SKM-1 (cell line): ENCODE measurements at regions not wholly inside any gene's neighbourhood (a gene's known extent, or its start where the extent isn't known, plus 50 kb on each side); places are given as distances from the start of the nearest gene placed in this dataset.

Source experiments
- DNase-seq: peaks from one replicate; lab custom pipeline; 2025; ENCODE audit not compliant: unreplicated experiment; lab: John Stamatoyannopoulos, UW

DNA sequence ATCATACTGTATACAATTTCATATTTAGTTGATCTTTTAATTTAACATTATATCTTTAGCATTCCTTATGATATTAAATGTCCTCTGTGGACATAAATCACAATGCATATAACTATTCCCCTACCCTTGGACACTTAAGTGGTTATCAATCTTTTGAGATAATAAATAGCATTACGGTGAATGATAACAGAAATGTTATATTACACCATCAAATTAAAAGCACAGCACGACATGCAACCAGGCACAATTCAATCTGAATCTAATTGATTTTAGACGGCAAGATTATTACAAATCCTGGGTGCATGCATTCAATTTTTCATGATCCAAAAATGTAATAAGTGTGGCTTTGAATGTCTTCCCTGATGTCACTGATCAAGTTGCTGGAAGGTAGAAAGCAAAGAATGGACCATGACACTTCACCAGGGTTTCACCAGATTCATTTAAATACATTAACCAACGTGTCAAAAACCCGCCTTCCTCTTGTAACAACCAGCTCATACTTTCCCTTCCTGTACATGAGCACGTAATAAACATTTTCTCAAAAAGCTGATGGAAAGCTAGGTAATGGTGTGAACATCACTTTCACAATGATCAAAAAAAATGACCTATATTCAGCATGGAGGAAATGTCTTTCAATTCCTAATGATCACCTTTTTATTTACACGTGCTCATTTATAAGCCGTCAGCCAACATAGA lies 513.7 kb upstream of the ID2 start:
- no peak for DNase-seq

- DNase-seq = no peak
These were observed 512.9 kb upstream of the ID2 start for GRCh38 chr2:8168876-8169424.

GRCh38 chr2:8169443-8169842 lies 512.4 kb upstream of the ID2 start:
- DNase-seq = no peak

DNA sequence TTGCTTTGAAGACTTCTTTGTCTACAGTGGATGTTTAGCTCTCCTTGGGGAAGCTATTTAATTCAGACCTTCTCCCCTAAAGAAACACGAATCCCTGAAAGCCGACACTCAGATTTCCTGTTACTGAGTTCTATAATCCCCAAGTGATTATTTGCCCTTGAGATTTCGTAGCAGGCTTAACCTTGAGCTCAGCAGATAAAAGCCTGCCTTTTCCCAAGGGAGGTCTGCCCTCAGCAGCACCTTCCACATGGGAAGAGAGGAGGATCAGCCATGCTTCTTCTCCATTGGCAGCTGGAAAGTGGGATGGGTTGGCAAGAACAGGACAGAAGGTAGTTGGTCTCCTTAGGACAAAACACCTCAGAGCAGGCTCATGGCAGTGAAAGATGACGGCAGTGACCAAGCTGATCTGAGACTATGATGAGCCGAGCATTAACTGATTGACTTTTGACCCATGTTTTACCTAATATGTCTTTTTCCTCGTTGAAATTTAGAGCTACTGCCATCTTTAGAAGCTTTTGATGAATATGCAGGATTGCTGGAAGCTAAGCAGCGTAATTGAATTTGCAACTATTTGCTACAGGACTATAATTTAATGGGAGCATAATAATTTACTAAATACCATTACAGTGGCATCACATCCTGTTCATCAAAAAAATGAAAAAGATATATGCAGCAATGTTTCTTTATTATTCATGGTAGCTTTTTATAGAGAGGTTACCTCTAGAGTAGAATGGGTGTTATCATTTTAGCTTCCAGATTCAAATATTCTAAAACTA lies 511.1 kb upstream of the ID2 start:
- no peak for DNase-seq

DNA sequence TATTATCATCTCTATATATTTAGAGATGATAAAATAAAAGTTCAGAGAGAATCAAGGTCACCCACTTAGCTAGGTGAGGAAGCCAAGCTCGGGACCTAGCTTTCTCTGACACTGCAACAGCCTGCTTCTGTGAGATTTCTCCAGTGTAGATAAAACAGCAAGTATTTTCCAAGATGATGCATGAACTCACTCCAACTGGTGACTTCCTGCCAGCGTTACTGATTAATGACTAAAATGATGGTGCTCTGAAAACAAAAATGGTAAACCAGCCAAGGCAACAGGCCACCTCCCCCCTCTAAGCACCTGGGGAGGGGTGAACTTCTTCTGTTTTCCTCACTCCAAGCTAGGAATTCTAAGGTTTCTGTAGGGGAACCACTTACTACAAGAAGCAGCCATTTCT lies 510.2 kb upstream of the ID2 start:
- no peak for DNase-seq

- DNase-seq = no peak
These were observed 509.2 kb upstream of the ID2 start for GRCh38 chr2:8172661-8173060.

DNA sequence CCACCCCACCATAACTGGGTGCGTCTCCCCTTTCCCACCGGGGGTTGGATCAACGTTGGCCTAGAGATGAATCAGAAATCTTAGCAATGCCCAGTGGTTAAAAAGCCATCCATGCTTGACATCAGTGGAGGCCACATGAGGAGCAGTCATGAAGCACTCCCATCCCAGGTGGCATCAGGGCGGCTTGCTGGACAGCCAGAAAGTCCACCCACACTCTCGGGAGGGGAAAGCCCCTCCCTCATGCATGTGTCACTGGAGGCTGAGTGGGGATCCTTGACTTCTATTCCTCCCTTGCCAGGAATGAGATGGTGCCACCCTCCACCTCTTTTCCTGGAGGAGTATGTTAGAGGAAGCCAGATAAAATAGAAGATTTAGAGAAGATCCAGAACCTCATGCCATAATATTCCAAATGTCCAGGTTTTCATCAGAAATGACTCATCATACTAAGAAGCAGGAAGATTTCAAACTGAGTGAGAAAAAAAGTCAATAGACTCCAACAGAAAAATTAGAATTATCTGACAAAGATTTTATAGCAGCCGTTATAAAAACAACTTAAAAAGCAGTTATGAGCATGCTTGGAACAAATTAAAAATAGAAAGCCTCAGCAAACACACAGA lies 507.1 kb upstream of the ID2 start:
- no peak for DNase-seq

DNA sequence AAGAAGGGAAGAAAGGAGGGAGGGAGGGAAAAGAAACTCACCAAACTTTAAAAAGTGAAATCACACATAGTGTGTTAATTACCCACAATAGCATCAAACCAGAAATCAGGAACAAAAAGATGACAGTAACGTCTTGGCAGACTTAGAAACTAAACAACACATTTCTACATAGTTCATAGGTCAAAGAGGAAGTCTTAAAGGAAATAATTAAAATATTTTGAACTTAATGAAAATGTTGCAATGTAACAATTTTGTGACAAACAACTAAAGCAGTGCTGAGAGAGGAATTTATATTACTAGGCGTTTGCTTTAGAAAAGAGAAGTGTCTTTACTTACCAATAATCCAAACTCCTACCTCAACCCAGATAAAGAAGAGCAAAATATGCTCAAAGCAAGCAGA lies 505.0 kb upstream of the ID2 start:
- DNase-seq = no peak

DNA sequence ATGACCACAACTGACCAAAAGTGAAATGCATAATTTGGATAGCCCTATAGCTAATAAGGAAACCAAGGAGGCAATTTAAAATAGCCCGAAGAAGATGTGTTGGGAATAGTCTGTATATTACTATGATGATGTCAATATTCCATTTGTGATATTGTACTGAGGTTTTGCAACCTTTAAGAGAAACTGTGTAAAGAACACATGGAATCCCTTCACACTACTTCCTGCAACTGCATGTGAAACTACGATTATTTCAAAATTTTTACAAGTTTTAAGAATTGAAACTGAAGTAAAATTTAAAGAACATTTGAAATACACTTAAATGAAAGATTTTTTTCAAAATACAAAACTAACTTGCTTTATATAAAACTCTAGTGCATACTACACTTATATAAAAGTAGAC lies 504.3 kb upstream of the ID2 start:
- no peak for DNase-seq

DNA sequence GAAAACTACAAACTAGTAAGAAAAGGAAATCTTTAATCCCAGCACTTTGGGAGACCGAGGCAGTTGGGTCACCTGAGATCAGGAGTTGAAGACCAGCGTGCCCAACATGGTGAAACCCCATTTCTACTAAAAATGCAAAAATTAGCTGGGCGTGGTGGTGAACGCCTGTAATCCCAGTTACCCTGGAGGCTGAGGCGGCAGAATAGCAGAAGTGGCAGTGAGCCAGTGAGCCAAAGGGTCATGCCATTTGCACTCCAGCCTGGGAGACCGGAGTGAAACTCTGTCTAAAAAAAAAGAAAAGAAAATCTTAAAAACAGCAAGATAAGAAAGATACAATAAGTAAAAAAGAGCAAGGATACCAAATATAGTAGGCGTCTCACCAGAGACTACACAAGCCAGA lies 502.9 kb upstream of the ID2 start:
- DNase-seq = no peak

DNA sequence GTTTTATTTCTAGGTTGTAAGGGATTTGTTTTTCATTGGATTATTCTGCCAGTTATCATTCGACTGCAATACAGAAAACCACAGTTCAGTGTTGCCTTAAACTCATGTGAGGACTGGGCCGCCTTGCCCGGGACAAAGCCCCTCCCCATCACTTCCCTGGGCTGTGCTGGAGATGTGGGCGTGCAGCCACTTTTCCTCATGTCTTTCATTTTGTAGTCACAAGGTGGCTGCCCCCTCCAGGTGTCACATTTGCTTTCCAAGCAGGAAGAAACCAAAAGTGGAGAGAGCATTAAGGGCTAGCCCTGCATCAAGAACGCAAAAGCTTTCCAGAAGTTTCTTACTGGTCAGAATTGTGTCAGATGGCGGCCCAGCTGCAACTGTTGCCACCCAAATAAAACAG lies 492.5 kb upstream of the ID2 start:
- DNase-seq = no peak

DNA sequence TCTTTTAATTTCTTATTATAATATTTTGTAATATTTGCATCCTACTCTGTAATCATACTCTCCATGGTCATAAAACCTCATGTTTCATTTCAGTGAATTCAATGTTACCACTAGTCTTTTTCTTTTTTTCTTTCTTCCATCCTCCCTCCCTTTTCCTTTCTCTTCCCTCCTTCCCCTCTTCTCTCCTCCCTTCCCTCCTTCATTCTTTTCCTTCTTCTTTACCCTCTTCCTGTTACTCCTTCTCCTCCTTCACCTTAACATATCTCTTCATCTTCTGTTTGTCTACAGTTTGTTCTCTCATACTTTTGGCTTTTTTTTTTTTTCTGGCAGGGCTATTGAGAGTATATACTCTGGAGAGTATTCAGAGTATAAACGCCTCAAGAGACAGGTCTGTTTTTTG lies 491.6 kb upstream of the ID2 start:
- DNase-seq = no peak

- DNase-seq = no peak
These were observed 490.4 kb upstream of the ID2 start for GRCh38 chr2:8191427-8191826.

GRCh38 chr2:8193146-8193545 lies 488.7 kb upstream of the ID2 start:
- DNase-seq = no peak

DNA sequence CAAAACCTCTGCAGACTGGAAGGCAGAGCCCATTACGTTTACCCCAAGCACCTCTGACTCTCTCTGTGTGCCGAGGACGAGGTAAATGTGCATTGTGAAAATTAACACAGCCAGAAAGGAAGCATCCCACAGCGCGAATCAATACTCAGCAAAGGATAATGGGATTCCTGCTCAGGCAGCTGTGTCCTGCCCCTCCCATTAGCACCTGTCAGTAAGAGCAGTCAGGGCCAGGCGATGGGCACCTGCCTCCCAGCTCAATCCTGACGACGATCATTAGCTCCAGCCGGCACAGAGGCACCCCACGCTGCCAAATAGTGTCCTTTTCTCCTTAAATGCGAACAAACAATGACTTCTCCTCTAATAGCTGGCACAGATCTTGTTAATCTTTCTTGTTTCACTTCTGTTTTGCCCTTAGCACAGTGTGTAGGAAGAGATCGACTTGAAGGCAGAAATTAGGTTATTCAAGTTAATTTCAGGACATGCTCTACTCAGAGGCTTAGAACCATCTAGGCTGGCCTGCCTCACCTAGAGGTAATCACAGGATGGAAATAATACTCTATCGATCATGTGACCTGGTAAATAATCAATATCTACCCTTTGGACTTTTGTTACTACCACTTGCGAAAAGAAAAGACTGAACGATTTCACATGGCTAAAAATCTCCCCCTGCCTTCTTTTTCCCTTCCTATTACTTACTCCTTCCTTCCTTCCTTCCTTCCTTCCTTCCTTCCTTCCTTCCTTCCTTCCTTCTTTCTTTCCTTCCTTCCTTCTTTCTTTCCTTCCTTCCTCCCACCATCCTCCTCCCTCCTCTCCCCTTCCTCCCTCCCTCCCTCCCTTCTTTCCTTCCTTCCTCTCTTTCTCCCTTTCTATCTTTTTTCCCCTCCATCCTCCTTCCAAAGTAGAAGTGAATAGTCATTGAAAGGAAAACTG lies 487.9 kb upstream of the ID2 start:
- no peak for DNase-seq

- no peak for DNase-seq
These were observed 486.1 kb upstream of the ID2 start for GRCh38 chr2:8195784-8196183.

GRCh38 chr2:8196316-8196715 lies 485.5 kb upstream of the ID2 start:
- no peak for DNase-seq

GRCh38 chr2:8197101-8197500 lies 484.8 kb upstream of the ID2 start:
- DNase-seq = no peak

GRCh38 chr2:8197825-8198224 lies 484.0 kb upstream of the ID2 start:
- no peak for DNase-seq

GRCh38 chr2:8198766-8199382 lies 483.0 kb upstream of the ID2 start:
- DNase-seq = peak; percentile 25

DNA sequence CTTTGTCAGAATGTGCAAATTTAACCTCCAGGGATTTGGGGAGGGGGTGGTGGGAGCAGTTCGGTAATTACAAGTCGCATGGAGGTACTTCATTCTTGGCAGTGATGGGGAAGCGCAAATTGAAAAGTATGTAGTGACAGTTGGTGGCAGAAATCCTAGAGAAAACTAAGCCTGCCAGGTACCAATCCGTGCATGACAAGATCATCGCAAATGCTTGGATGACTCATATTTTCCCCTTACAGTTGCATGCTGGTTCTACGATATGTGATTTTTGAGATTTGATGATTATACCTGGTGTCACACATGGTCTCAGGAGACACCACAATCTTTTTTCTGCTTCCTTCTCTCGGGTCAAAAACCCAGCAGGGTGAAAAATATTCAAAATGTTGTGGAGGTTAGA lies 479.7 kb upstream of the ID2 start:
- DNase-seq = no peak
